GM19043 (cell line): ENCODE measurements at regions not wholly inside any gene's neighbourhood (a gene's known extent, or its start where the extent isn't known, plus 50 kb on each side); places are given as distances from the start of the nearest gene placed in this dataset.

Experiments
- ATAC-seq: cut with Tn5 transposase; IDR thresholded peaks from one replicate; pipeline ENCODE4 v1.9.1; 2021; ENCODE audit warnings: low read depth; ENCODE audit not compliant: unreplicated experiment

GRCh38 chr3:152710549-152710948 is 124.4 kb upstream of the P2RY1 start:
- ATAC-seq = no peak

GRCh38 chr3:152713989-152714388 is 120.9 kb upstream of the P2RY1 start:
- ATAC-seq = no peak

GRCh38 chr3:152714507-152714906 is 120.4 kb upstream of the P2RY1 start:
- ATAC-seq = no peak

GRCh38 chr3:152717252-152717651 is 117.7 kb upstream of the P2RY1 start:
- ATAC-seq = no peak

GRCh38 chr3:152718810-152719209 is 116.1 kb upstream of the P2RY1 start:
- ATAC-seq = no peak

GRCh38 chr3:152719264-152719663 is 115.7 kb upstream of the P2RY1 start:
- no peak for ATAC-seq

- ATAC-seq = no peak
Measured at GRCh38 chr3:152720951-152721718, 113.8 kb upstream of the P2RY1 start.

- ATAC-seq = no peak
Measured at GRCh38 chr3:152724270-152724669, 110.7 kb upstream of the P2RY1 start.

- no peak for ATAC-seq
Measured at GRCh38 chr3:152728231-152728980, 106.5 kb upstream of the P2RY1 start.

- no peak for ATAC-seq
Measured at GRCh38 chr3:152729906-152730305, 105.0 kb upstream of the P2RY1 start.

GRCh38 chr3:152731511-152731910 is 103.4 kb upstream of the P2RY1 start:
- ATAC-seq = no peak

- no peak for ATAC-seq
Measured at GRCh38 chr3:152733584-152734119, 101.3 kb upstream of the P2RY1 start.

- ATAC-seq = peak; percentile 98
Measured at GRCh38 chr3:152737021-152737908, 97.7 kb upstream of the P2RY1 start.

GRCh38 chr3:152738656-152739055 is 96.3 kb upstream of the P2RY1 start:
- no peak for ATAC-seq

GRCh38 chr3:152742368-152743347 is 92.3 kb upstream of the P2RY1 start:
- ATAC-seq = no peak

GRCh38 chr3:152745646-152746045 is 89.3 kb upstream of the P2RY1 start:
- no peak for ATAC-seq

GRCh38 chr3:152754303-152754702 is 80.6 kb upstream of the P2RY1 start:
- ATAC-seq = no peak

GRCh38 chr3:152756807-152757206 is 78.1 kb upstream of the P2RY1 start:
- no peak for ATAC-seq

GRCh38 chr3:152760024-152760563 is 74.8 kb upstream of the P2RY1 start:
- ATAC-seq = no peak
